Pancreas (tissue), 10 donors: ENCODE measurements at regions not wholly inside any gene's neighbourhood (a gene's known extent, or its start where the extent isn't known, plus 50 kb on each side); places are given as distances from the start of the nearest gene placed in this dataset.

Source experiments
- ATAC-seq, 4 donors: fragments of 200-7000 bp; cut with Tn5 transposase; one replicate each; pipeline versions ENCODE4 v1.8.0 to v1.9.1; 2020; ENCODE audit warnings: mild to moderate bottlenecking in 4 of 4, moderate library complexity in 4 of 4
- DNase-seq, 6 donors: peaks; one replicate each; pipeline ENCODE4 v3.0.0-alpha.2; 2020
- FAIRE-seq: peaks from 2 replicates; lab custom pipeline; 2012; peaks lifted over from hg19 to GRCh38; lab: Jason Lieb, UNC
- H3K27ac ChIP-seq, 4 donors: fragments of 200-600 bp; sonication (generic); 1 replicate in 3 of 4; 2 replicates in 1 of 4; pipeline versions ENCODE4 v1.5.0 to v1.8.0; 2020
- H3K27me3 ChIP-seq, 4 donors: fragments of 200-600 bp; one replicate each; pipeline ENCODE4 v1.8.0; 2021
- H3K36me3 ChIP-seq, 3 donors: fragments of 200-600 bp; sonication (generic) in 1 of 3; one replicate each; pipeline versions ENCODE4 v1.5.0 to v1.8.0; 2020 to 2021
- H3K4me1 ChIP-seq, 3 donors: fragments of 200-600 bp; one replicate each; pipeline ENCODE4 v1.8.0; 2021
- H3K4me3 ChIP-seq, 4 donors: fragments of 200-600 bp; sonication (generic) in 2 of 4; one replicate each; pipeline versions ENCODE4 v1.5.0 to v1.8.0; 2020 to 2021
- H3K9me3 ChIP-seq, 4 donors: fragments of 200-600 bp; one replicate each; pipeline ENCODE4 v1.8.0; 2021
- WGBS, 2 donors: extraction: QIAGEN DNeasy Blood & Tissue Kit; methylation state at CpG; one replicate each; pipeline ENCODE4 v1.1.7; 2013; 5-methylcytosine and 5-hydroxymethylcytosine counted together
- intact Hi-C, 3 donors: fragments of 100-400 bp; cut with DNase I; formaldehyde crosslinking; loops; one replicate each; pipeline versions ENCODE4 v1.11.1 to v1.14.2; 2022
- TF ChIP-seq, protein P1 (sequence below), 4 donors: fragments of 200-600 bp; sonication (generic) in 3 of 4; IDR thresholded peaks; one replicate each; pipeline versions ENCODE4 v1.5.0 to v1.8.0; 2021; ENCODE audit warnings: antibody characterized with exemption in 4 of 4
- donor health status: healthy with polysubstance abuse.
- donor health status: DM: no; HTN: no; CAD: no; lungs with moderate emphysema.
- donor health status: DM: no; HTN: no; CAD: no.
- donor health status: control.
- donor health status: control.
- donor health status: Bipolar disorder and iron deficiency.
- donor health status: DM: yes; HTN: yes; CAD: no.
- donor health status: DM: no; HTN: no; CAD: no.
- donor health status: DM: no; HTN: no; CAD: no.
- donor health status: DM: yes; HTN: yes; CAD: no.

DNA sequence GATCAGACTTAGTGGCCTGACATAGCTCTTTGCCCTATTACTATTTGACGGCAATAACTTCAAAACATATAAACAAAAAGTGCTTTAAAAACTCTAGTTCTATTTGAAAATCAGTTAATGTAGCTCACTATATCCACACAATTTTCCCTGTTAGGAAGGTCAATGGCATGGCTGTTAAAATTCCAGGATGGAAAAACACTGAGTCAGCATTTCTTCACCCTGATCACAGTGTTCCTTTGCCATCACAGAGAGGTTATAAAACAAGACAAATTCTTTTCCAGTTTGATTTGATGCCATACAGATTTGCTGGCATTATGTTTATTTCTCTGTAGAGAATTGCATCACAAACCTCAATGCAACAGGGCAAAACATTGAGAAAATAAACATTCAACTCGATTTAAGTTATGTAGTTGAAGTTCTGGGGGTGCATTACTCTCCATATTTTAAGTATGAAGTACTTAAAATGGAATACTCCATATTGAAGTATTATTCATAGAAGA, 253.7 kb upstream of the HSF2 start:
- ATAC-seq (no peak), FAIRE-seq (no peak), DNase-seq (no peak)
- no peak overlapping the region for H3K27ac ChIP-seq
- intact Hi-C loops: no loop called here
- no peaks in the 10 kb centered on the region for H3K27me3 ChIP-seq
- TF ChIP-seq, protein P1, sequence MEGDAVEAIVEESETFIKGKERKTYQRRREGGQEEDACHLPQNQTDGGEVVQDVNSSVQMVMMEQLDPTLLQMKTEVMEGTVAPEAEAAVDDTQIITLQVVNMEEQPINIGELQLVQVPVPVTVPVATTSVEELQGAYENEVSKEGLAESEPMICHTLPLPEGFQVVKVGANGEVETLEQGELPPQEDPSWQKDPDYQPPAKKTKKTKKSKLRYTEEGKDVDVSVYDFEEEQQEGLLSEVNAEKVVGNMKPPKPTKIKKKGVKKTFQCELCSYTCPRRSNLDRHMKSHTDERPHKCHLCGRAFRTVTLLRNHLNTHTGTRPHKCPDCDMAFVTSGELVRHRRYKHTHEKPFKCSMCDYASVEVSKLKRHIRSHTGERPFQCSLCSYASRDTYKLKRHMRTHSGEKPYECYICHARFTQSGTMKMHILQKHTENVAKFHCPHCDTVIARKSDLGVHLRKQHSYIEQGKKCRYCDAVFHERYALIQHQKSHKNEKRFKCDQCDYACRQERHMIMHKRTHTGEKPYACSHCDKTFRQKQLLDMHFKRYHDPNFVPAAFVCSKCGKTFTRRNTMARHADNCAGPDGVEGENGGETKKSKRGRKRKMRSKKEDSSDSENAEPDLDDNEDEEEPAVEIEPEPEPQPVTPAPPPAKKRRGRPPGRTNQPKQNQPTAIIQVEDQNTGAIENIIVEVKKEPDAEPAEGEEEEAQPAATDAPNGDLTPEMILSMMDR (IDR thresholded peaks at IDR 0.05): no peak
- H3K4me1 ChIP-seq: no peaks in the 10 kb centered on the region
- no peak overlapping the region for H3K4me3 ChIP-seq
- no peaks in the 10 kb centered on the region for H3K36me3 ChIP-seq
- no peaks in the 10 kb centered on the region for H3K9me3 ChIP-seq
- WGBS, 2 donors: 74 to 86% methylated on average over 2 of the region's 2 CpGs

- intact Hi-C loops: no loop called here
- Histone ChIP-seq H3K36me3 (no peaks in the 10 kb centered on the region), H3K9me3 (no peaks in the 10 kb centered on the region), H3K27me3 (no peaks in the 10 kb centered on the region), H3K27ac (no peak overlapping the region), H3K4me3 (no peak overlapping the region), H3K4me1 (no peaks in the 10 kb centered on the region)
- no peak for DNase-seq
- 80 to 81% methylated on average over 3 of the region's 3 CpGs for WGBS, 2 donors
- no peak for FAIRE-seq
- TF ChIP-seq, protein P1 (IDR thresholded peaks at IDR 0.05): no peak
- no peak for ATAC-seq
Observed at GRCh38 chr6:122147291-122147690, 252.2 kb upstream of the HSF2 start.

DNA sequence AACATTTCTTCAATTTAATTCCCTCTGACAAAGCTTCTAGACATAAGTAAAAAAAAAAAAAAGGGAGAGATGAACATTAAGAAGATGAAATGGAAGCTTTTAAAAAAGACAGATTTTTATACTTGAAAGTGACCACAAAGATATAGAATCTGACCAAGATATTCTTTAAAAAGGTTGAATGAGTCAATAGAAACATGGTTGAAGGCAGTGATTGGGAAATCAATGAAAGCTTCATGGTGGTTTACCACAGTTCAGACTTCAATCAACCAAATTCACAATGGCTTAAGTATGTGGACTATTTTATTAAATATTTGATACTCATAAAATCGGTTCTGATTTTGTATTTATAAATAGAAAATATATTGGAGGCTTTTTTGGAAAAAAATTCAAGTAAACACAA, 248.4 kb upstream of the HSF2 start:
- TF ChIP-seq, protein P1 (IDR thresholded peaks at IDR 0.05): no peak
- H3K27me3 ChIP-seq: no peaks in the 10 kb centered on the region
- intact Hi-C loops: no loop called here
- 16 to 25% methylated on average over 1 of the region's 1 CpG for WGBS, 2 donors
- H3K4me3 ChIP-seq: no peak overlapping the region
- no peaks in the 10 kb centered on the region for H3K9me3 ChIP-seq
- H3K4me1 ChIP-seq: no peaks in the 10 kb centered on the region
- no peak for FAIRE-seq
- DNase-seq: no peak
- ATAC-seq: no peak
- H3K36me3 ChIP-seq: no peaks in the 10 kb centered on the region
- no peak overlapping the region for H3K27ac ChIP-seq

- no peak for ATAC-seq
- H3K4me3 ChIP-seq: no peak overlapping the region
- H3K4me1 ChIP-seq: no peaks in the 10 kb centered on the region
- intact Hi-C loops: no loop called here
- DNase-seq: no peak
- 81 to 97% methylated on average over 1 of the region's 1 CpG for WGBS, 2 donors
- FAIRE-seq: no peak
- no peaks in the 10 kb centered on the region for H3K36me3 ChIP-seq
- H3K27me3 ChIP-seq: no peaks in the 10 kb centered on the region
- H3K27ac ChIP-seq: no peak overlapping the region
- TF ChIP-seq, protein P1 (IDR thresholded peaks at IDR 0.05): no peak
- H3K9me3 ChIP-seq: no peaks in the 10 kb centered on the region
Observed at GRCh38 chr6:122151763-122152162, 247.7 kb upstream of the HSF2 start.

DNA sequence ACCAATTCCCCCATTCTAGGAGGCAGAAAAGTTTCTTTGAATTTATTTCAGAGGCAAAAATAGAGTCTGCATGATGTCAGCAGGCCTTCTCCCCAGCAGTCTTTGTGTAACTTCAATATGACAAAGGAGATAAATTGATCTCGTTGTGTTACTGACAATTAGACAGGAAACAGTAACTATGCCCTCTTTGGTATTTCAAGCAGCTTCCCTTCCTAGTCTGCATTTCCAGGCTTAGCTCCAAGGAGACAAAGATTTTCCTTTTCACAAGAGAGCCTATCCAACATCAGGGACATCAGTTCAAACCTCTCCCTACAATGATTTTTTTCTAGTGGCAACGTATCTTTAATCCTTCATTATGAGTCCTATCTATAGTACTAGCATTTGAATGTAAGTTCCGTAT, 245.9 kb upstream of the HSF2 start:
- Histone ChIP-seq H3K4me1 (no peaks in the 10 kb centered on the region), H3K27me3 (no peaks in the 10 kb centered on the region), H3K4me3 (no peak overlapping the region), H3K9me3 (no peaks in the 10 kb centered on the region), H3K27ac (no peak overlapping the region), H3K36me3 (no peaks in the 10 kb centered on the region)
- 64 to 74% methylated on average over 3 of the region's 3 CpGs for WGBS, 2 donors
- TF ChIP-seq, protein P1 (IDR thresholded peaks at IDR 0.05): no peak
- DNase-seq: no peak
- intact Hi-C loops: no loop called here
- ATAC-seq: no peak
- FAIRE-seq: no peak
